Mesendoderm (in vitro differentiated cells): ENCODE measurements at regions not wholly inside any gene's neighbourhood (a gene's known extent, or its start where the extent isn't known, plus 50 kb on each side); places are given as distances from the start of the nearest gene placed in this dataset.

ENCODE experiments used
- DNase-seq: peaks from one replicate; pipeline ENCODE4 v3.0.0; 2013
- H2AK5ac ChIP-seq: 2 replicates; pipeline ENCODE4 v1.6.1; 2013; ENCODE audit warnings: low read length, inconsistent platforms
- H2BK120ac ChIP-seq: 2 replicates; pipeline ENCODE4 v1.6.1; 2013; ENCODE audit warnings: low read depth, mild to moderate bottlenecking, low read length, moderate library complexity, mixed read lengths
- H2BK15ac ChIP-seq: replicated peaks from 2 replicates; pipeline ENCODE4 v1.6.1; 2013; ENCODE audit warnings: low read depth, mild to moderate bottlenecking, moderate library complexity
- H2BK5ac ChIP-seq: 2 replicates; pipeline ENCODE4 v1.6.1; 2013; ENCODE audit warnings: low read length, inconsistent platforms
- H3K18ac ChIP-seq: 2 replicates; pipeline ENCODE4 v1.6.1; 2013; ENCODE audit warnings: mild to moderate bottlenecking, low read length, mixed read lengths
- H3K23ac ChIP-seq: one replicate; pipeline ENCODE4 v1.6.1; 2013; ENCODE audit warnings: low read length
- H3K27ac ChIP-seq: 2 replicates; pipeline ENCODE4 v1.5.1; 2013; ENCODE audit warnings: low read depth, mild to moderate bottlenecking, inconsistent platforms, low read length, moderate library complexity
- H3K27me3 ChIP-seq: 2 replicates; pipeline ENCODE4 v1.6.1; 2013; ENCODE audit warnings: low read length, control low read depth, mild to moderate bottlenecking, inconsistent platforms; ENCODE audit not compliant: insufficient read depth, poor library complexity
- H3K36me3 ChIP-seq: 2 replicates; pipeline ENCODE4 v1.6.1; 2013; ENCODE audit warnings: low read length, inconsistent platforms; ENCODE audit not compliant: control insufficient read depth, insufficient read depth
- H3K4ac ChIP-seq: one replicate; pipeline ENCODE4 v1.6.1; 2013; ENCODE audit warnings: low read depth, mild to moderate bottlenecking, low read length, moderate library complexity
- H3K4me1 ChIP-seq: 2 replicates; pipeline ENCODE4 v1.6.1; 2013; ENCODE audit warnings: low read depth, low read length, inconsistent platforms; ENCODE audit not compliant: control insufficient read depth
- H3K4me2 ChIP-seq: 2 replicates; pipeline ENCODE4 v1.6.1; 2013; ENCODE audit warnings: low read length
- H3K4me3 ChIP-seq: 2 replicates; pipeline ENCODE4 v1.5.1; 2013; ENCODE audit warnings: mild to moderate bottlenecking, low read length
- H3K56ac ChIP-seq: one replicate; pipeline ENCODE4 v1.6.1; 2013; ENCODE audit warnings: low read length
- H3K79me1 ChIP-seq: 2 replicates; pipeline ENCODE4 v1.6.1; 2013; ENCODE audit warnings: low read length, inconsistent platforms
- H3K79me2 ChIP-seq: 2 replicates; pipeline ENCODE4 v1.6.1; 2013; ENCODE audit warnings: mild to moderate bottlenecking, low read length; ENCODE audit not compliant: control insufficient read depth, insufficient read depth
- H3K9ac ChIP-seq: 2 replicates; pipeline ENCODE4 v1.6.1; 2013; ENCODE audit warnings: low read length, inconsistent platforms
- H4K5ac ChIP-seq: one replicate; pipeline ENCODE4 v1.6.1; 2013; ENCODE audit warnings: low read length
- H4K8ac ChIP-seq: one replicate; pipeline ENCODE4 v1.6.1; 2013; ENCODE audit warnings: low read depth, mild to moderate bottlenecking, control low read depth, low read length, moderate library complexity
- WGBS: extraction: QIAGEN DNeasy Blood & Tissue Kit; methylation state at CpG from one replicate; pipeline ENCODE4 v1.1.7; 2013; ENCODE audit warnings: low lambda C conversion rate, missing lambda C conversion rate; ENCODE audit not compliant: insufficient coverage; ENCODE audit errors: extremely low coverage; 5-methylcytosine and 5-hydroxymethylcytosine counted together

DNA sequence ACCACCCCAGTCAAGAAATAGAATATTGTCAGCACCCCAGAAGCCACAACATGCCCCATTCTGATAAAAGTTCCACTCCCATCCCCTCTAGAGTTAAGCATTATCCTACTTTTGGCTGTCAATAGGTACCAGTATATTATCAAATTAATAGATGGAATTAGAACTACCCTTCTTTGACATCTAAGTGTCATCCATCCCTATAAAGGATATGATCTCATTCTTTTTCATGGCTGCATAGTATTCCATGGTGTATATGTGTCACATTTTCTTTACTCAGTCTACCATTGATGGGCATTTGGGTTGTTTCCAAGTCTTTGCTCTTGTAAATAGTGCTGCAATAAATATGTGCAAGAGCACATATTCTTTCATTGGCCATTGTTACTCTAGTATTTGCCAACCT, 246.2 kb downstream of the SEC23A start:
- Histone ChIP-seq H4K5ac (no peak overlapping the region), H3K4me1 (no peaks in the 10 kb centered on the region), H3K9ac (no peak overlapping the region), H3K23ac (no peak overlapping the region), H3K4ac (no peak overlapping the region), H3K4me3 (no peak overlapping the region), H3K27ac (no peak overlapping the region), H2BK15ac (no peak overlapping the region), H3K36me3 (no peaks in the 10 kb centered on the region), H3K79me1 (no peaks in the 10 kb centered on the region), H2BK120ac (no peak overlapping the region), H3K4me2 (no peak overlapping the region), H3K56ac (no peak overlapping the region), H3K79me2 (no peaks in the 10 kb centered on the region), H2BK5ac (no peak overlapping the region), H3K18ac (no peak overlapping the region), H2AK5ac (no peak overlapping the region), H3K27me3 (no peaks in the 10 kb centered on the region), H4K8ac (no peak overlapping the region)
- DNase-seq, result no peak

DNA sequence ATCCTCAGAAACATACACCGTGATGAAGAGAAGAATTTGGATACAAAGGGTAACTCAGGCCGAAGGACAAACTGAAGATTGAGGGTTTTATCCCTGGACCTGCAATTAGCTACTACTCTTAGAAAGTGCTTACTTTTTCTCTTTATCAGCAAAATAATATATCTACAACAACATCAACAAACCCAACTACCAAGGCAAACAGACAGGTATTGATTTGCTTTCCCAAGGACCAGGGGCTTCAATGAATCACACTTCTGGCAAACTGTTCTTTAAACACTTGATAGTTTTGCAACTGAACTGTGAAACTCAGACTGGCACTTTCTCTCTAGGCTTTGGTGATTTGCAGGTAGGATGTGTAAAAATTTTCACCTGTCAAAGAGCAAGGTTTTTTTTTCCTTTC, 247.5 kb downstream of the SEC23A start:
- Histone ChIP-seq H4K5ac (no peak overlapping the region), H3K27me3 (no peaks in the 10 kb centered on the region), H3K4me3 (no peak overlapping the region), H3K56ac (no peak overlapping the region), H2BK5ac (no peak overlapping the region), H3K23ac (no peak overlapping the region), H3K4me1 (no peaks in the 10 kb centered on the region), H3K27ac (no peak overlapping the region), H4K8ac (no peak overlapping the region), H2AK5ac (no peak overlapping the region), H3K18ac (no peak overlapping the region), H3K79me2 (no peaks in the 10 kb centered on the region), H3K4ac (no peak overlapping the region), H2BK15ac (no peak overlapping the region), H2BK120ac (no peak overlapping the region), H3K4me2 (no peak overlapping the region), H3K79me1 (no peaks in the 10 kb centered on the region), H3K36me3 (no peaks in the 10 kb centered on the region), H3K9ac (no peak overlapping the region)
- WGBS, result no CpG with 5 or more reads among the region's 2 CpGs
- DNase-seq, result no peak

DNA sequence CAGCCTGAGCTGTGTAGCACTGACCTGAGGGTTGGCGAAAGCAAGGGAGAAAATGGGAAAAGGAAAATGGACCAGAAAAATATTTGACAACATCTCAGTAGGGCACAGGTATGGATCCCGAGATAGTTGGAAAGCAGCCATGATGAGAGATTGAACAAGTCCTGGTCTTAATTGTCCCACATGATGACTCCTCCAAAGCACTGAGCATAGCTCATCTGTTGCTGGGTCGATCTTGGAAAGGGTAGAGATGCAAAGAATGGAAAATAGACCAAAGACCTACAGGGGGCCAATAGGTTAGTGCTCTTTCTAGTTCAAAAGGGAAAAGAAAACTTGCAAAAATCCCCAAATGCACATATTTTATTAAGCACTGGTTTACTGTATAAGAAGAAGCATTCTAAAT, 251.9 kb downstream of the SEC23A start:
- no peak overlapping the region for H2BK5ac ChIP-seq
- H3K23ac ChIP-seq, result no peak overlapping the region
- no peak for DNase-seq
- no peaks in the 10 kb centered on the region for H3K79me1 ChIP-seq
- H3K36me3 ChIP-seq, result no peaks in the 10 kb centered on the region
- H3K27me3 ChIP-seq, result no peaks in the 10 kb centered on the region
- no CpG with 5 or more reads among the region's 3 CpGs for WGBS
- H2BK15ac ChIP-seq, result no peak overlapping the region
- no peak overlapping the region for H3K9ac ChIP-seq
- H3K79me2 ChIP-seq, result no peaks in the 10 kb centered on the region
- H3K4me2 ChIP-seq, result no peak overlapping the region
- H3K4me1 ChIP-seq, result no peaks in the 10 kb centered on the region
- no peak overlapping the region for H2BK120ac ChIP-seq
- no peak overlapping the region for H3K4ac ChIP-seq
- H3K27ac ChIP-seq, result no peak overlapping the region
- no peak overlapping the region for H3K56ac ChIP-seq
- H4K5ac ChIP-seq, result no peak overlapping the region
- no peak overlapping the region for H2AK5ac ChIP-seq
- no peak overlapping the region for H3K18ac ChIP-seq
- H4K8ac ChIP-seq, result no peak overlapping the region
- H3K4me3 ChIP-seq, result no peak overlapping the region

DNA sequence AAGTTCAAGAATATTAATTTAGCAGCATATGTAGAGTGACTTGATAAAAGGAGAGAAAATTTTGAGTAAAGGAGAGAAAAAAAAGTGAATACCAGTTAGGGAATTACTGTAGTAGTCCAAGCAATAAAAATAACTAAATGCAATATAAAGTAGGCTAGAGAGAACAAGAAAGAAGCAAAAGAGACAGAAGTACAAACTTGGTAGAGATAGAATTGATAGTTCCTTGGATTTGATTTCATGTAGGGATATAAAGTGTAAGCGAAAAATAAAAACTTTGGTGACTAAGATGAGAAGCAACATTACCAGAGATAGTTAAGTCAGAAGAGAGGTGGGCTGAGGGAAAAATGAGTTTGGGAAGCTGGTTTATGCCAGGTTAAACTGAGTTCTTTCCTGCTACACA, 252.4 kb downstream of the SEC23A start:
- no peak overlapping the region for H3K23ac ChIP-seq
- H2BK15ac ChIP-seq, result no peak overlapping the region
- no peak overlapping the region for H2BK5ac ChIP-seq
- H3K56ac ChIP-seq, result no peak overlapping the region
- H4K5ac ChIP-seq, result no peak overlapping the region
- no CpG with 5 or more reads among the region's 1 CpG for WGBS
- H2AK5ac ChIP-seq, result no peak overlapping the region
- no peak for DNase-seq
- H3K4me3 ChIP-seq, result no peak overlapping the region
- H3K4ac ChIP-seq, result no peak overlapping the region
- no peak overlapping the region for H3K18ac ChIP-seq
- H3K27ac ChIP-seq, result no peak overlapping the region
- no peaks in the 10 kb centered on the region for H3K79me1 ChIP-seq
- no peak overlapping the region for H4K8ac ChIP-seq
- no peaks in the 10 kb centered on the region for H3K79me2 ChIP-seq
- H3K4me2 ChIP-seq, result no peak overlapping the region
- H3K27me3 ChIP-seq, result no peaks in the 10 kb centered on the region
- no peaks in the 10 kb centered on the region for H3K4me1 ChIP-seq
- H3K36me3 ChIP-seq, result no peaks in the 10 kb centered on the region
- H2BK120ac ChIP-seq, result no peak overlapping the region
- no peak overlapping the region for H3K9ac ChIP-seq

DNA sequence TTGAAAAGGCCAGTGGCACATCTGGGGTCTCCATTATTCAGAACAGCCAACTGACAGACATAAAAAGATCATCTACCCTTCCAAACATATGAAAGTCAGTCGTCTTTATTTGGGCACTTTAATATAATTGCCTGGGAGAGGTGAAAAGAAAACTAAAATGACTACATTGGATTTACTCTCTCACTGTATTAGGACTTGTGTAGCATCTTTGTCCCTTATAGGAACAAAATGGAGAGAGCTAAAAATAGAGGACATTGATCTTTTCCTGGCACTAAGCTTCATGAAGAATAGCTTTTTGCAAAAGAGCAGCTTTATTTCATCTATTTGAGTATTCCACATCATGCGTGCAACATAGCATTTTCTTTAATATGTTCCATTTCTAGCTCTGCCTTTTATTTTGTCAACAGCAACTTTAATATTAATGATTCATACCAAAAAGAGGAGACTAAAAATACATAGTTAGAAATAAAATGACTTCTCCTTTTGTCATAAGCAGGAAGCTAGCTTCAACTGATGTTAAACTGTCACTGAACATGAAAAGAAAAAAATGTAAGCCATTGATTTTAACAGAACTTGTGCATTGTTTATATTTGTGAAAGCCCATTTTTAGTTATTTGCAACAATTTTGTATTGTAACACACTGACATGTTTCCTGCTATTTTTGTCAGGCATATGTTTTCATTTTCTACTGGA, 254.6 kb downstream of the SEC23A start:
- H3K9ac ChIP-seq, result no peak overlapping the region
- H2BK120ac ChIP-seq, result no peak overlapping the region
- DNase-seq, result no peak
- H3K79me1 ChIP-seq, result no peaks in the 10 kb centered on the region
- no peak overlapping the region for H4K5ac ChIP-seq
- no peak overlapping the region for H2BK15ac ChIP-seq
- H3K4me1 ChIP-seq, result no peaks in the 10 kb centered on the region
- no peak overlapping the region for H3K18ac ChIP-seq
- H3K36me3 ChIP-seq, result no peaks in the 10 kb centered on the region
- H3K4me2 ChIP-seq, result no peak overlapping the region
- H3K79me2 ChIP-seq, result no peaks in the 10 kb centered on the region
- no peak overlapping the region for H2AK5ac ChIP-seq
- H2BK5ac ChIP-seq, result no peak overlapping the region
- WGBS, result no CpG with 5 or more reads among the region's 2 CpGs
- H3K4me3 ChIP-seq, result no peak overlapping the region
- H3K27ac ChIP-seq, result no peak overlapping the region
- H3K56ac ChIP-seq, result no peak overlapping the region
- H3K27me3 ChIP-seq, result no peaks in the 10 kb centered on the region
- no peak overlapping the region for H4K8ac ChIP-seq
- H3K4ac ChIP-seq, result no peak overlapping the region
- no peak overlapping the region for H3K23ac ChIP-seq

DNA sequence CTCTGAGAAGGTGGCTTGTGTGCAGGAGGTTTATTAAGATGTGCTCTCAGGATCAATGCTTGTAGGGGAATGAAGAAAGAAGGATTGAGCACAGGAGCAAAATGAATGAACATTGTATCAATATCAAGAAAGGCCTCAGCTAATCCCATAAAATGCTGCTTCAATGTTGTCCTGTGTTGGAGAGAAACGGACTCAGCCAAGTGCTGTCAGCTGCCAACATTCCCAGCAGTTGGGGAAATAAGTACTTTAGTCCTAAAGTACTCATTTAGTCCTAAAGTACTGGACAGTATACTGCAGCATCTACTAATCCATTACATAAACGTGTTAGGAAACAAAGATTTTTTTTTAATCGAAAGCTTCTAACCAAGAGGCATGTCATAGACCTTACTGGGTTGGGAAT, 255.9 kb downstream of the SEC23A start:
- H3K18ac ChIP-seq, result no peak overlapping the region
- H3K56ac ChIP-seq, result no peak overlapping the region
- no peak overlapping the region for H3K4me2 ChIP-seq
- H2BK120ac ChIP-seq, result no peak overlapping the region
- H2AK5ac ChIP-seq, result no peak overlapping the region
- H3K27me3 ChIP-seq, result no peaks in the 10 kb centered on the region
- H3K4me3 ChIP-seq, result no peak overlapping the region
- H2BK5ac ChIP-seq, result no peak overlapping the region
- H3K27ac ChIP-seq, result no peak overlapping the region
- no peak for DNase-seq
- no peak overlapping the region for H3K9ac ChIP-seq
- H3K79me1 ChIP-seq, result no peaks in the 10 kb centered on the region
- H4K8ac ChIP-seq, result no peak overlapping the region
- no peaks in the 10 kb centered on the region for H3K4me1 ChIP-seq
- H2BK15ac ChIP-seq, result no peak overlapping the region
- WGBS, result no CpG with 5 or more reads among the region's 3 CpGs
- no peak overlapping the region for H4K5ac ChIP-seq
- H3K36me3 ChIP-seq, result no peaks in the 10 kb centered on the region
- no peaks in the 10 kb centered on the region for H3K79me2 ChIP-seq
- no peak overlapping the region for H3K4ac ChIP-seq
- no peak overlapping the region for H3K23ac ChIP-seq
